ENCODE measurements at regions not wholly inside any gene's neighbourhood (a gene's known extent, or its start where the extent isn't known, plus 50 kb on each side); places are given as distances from the start of the nearest gene placed in this dataset.

GRCh38 chr10:10165415-10165814 lies 852.3 kb upstream of the CELF2 start:
- TF ChIP-seq CTCF (optimal IDR thresholded peaks at IDR 0.05 in 1 of 3, IDR thresholded peaks at IDR 0.05 in 1 of 3, conservative IDR thresholded peaks at IDR 0.05 in 1 of 3; ENCODE audit: extremely low read depth in 1 of 3, insufficient read depth in 2 of 3, low read length in 3 of 3) (no peak), EZH2 (IDR thresholded peaks at IDR 0.05; ENCODE audit: low read length) (no peak)
- no peaks in the 10 kb centered on the region for H3K27me3 ChIP-seq (ENCODE audit: control insufficient read depth, extremely low read depth, insufficient read depth, low read length)
- dilution Hi-C loops (cut with MboI; ENCODE audit: extremely low pct_ligation_motif_present, low sequenced_read_pairs): no loop called here

GRCh38 chr10:10178476-10178875 lies 839.2 kb upstream of the CELF2 start:
- H3K9ac ChIP-seq (ENCODE audit: control insufficient read depth, extremely low read depth, insufficient read depth, low read length): no peak overlapping the region
- no peaks in the 10 kb centered on the region for H3K9me3 ChIP-seq (ENCODE audit: control insufficient read depth, low read depth, low read length)
- TF ChIP-seq EZH2 (IDR thresholded peaks at IDR 0.05; ENCODE audit: low read length) (no peak), CTCF (optimal IDR thresholded peaks at IDR 0.05 in 1 of 3, IDR thresholded peaks at IDR 0.05 in 1 of 3, conservative IDR thresholded peaks at IDR 0.05 in 1 of 3; ENCODE audit: extremely low read depth in 1 of 3, insufficient read depth in 2 of 3, low read length in 3 of 3) (no peak)
- H3K4me3 ChIP-seq (ENCODE audit: control insufficient read depth in 2 of 3, extremely low read depth in 1 of 3, insufficient read depth in 2 of 3, low read depth in 1 of 3, low read length in 3 of 3): no peak overlapping the region
- H4K20me1 ChIP-seq (ENCODE audit: control insufficient read depth, extremely low read depth, insufficient read depth, low read length): no peaks in the 10 kb centered on the region
- no peaks in the 10 kb centered on the region for H3K79me2 ChIP-seq (ENCODE audit: control insufficient read depth, insufficient read depth, low read length)
- H3K4me2 ChIP-seq (ENCODE audit: control insufficient read depth, extremely low read depth, insufficient read depth, low read depth, low read length): no peak overlapping the region
- DNase-seq (ENCODE audit: low read depth, low spot score) (no peak), FAIRE-seq (no peak)
- no peaks in the 10 kb centered on the region for H3K27me3 ChIP-seq (ENCODE audit: control insufficient read depth, extremely low read depth, insufficient read depth, low read length)
- no peak overlapping the region for H2AFZ ChIP-seq (ENCODE audit: control insufficient read depth, low read length)
- no peak overlapping the region for H3K27ac ChIP-seq (ENCODE audit: control insufficient read depth, insufficient read depth, low read length)
- no peaks in the 10 kb centered on the region for H3K9me1 ChIP-seq (ENCODE audit: control insufficient read depth, extremely low read depth, insufficient read depth, low read length)
- no peaks in the 10 kb centered on the region for H3K4me1 ChIP-seq (ENCODE audit: control insufficient read depth, extremely low read depth, insufficient read depth, low read length)
- no peaks in the 10 kb centered on the region for H3K36me3 ChIP-seq (ENCODE audit: control insufficient read depth in 2 of 2, extremely low read depth in 1 of 2, insufficient read depth in 2 of 2, low read length in 2 of 2)
- dilution Hi-C loops (cut with MboI; ENCODE audit: extremely low pct_ligation_motif_present, low sequenced_read_pairs): no loop called here

More at GRCh38 chr10:10165415-10165814, 852.3 kb upstream of the CELF2 start:
- H4K20me1 ChIP-seq (ENCODE audit: control insufficient read depth, extremely low read depth, insufficient read depth, low read length): no peaks in the 10 kb centered on the region
- no peaks in the 10 kb centered on the region for H3K79me2 ChIP-seq (ENCODE audit: control insufficient read depth, insufficient read depth, low read length)
- no peak overlapping the region for H3K4me2 ChIP-seq (ENCODE audit: control insufficient read depth, extremely low read depth, insufficient read depth, low read depth, low read length)
- no peak overlapping the region for H3K9ac ChIP-seq (ENCODE audit: control insufficient read depth, extremely low read depth, insufficient read depth, low read length)
- H3K36me3 ChIP-seq (ENCODE audit: control insufficient read depth in 2 of 2, extremely low read depth in 1 of 2, insufficient read depth in 2 of 2, low read length in 2 of 2): no peaks in the 10 kb centered on the region
- DNase-seq (ENCODE audit: low read depth, low spot score): no peak
- no peak overlapping the region for H2AFZ ChIP-seq (ENCODE audit: control insufficient read depth, low read length)
- H3K4me1 ChIP-seq (ENCODE audit: control insufficient read depth, extremely low read depth, insufficient read depth, low read length): no peaks in the 10 kb centered on the region
- no peak overlapping the region for H3K27ac ChIP-seq (ENCODE audit: control insufficient read depth, insufficient read depth, low read length)
- no peaks in the 10 kb centered on the region for H3K9me3 ChIP-seq (ENCODE audit: control insufficient read depth, low read depth, low read length)
- H3K9me1 ChIP-seq (ENCODE audit: control insufficient read depth, extremely low read depth, insufficient read depth, low read length): no peaks in the 10 kb centered on the region
- no peak for FAIRE-seq
- H3K4me3 ChIP-seq (ENCODE audit: control insufficient read depth in 2 of 3, extremely low read depth in 1 of 3, insufficient read depth in 2 of 3, low read depth in 1 of 3, low read length in 3 of 3): no peak overlapping the region
